HCT116 (cell line): ENCODE measurements at regions not wholly inside any gene's neighbourhood (a gene's known extent, or its start where the extent isn't known, plus 50 kb on each side); places are given as distances from the start of the nearest gene placed in this dataset.

Source experiments
- ATAC-seq: fragments of 200-7000 bp; cut with Tn5 transposase; 2 replicates; pipeline ENCODE4 v1.9.1; 2020; ENCODE audit warnings: mild to moderate bottlenecking, moderate library complexity
- BruUV-seq: library from RNA; stranded (reverse); fragments of 400-500 nt; replicated peaks from 2 replicates; lab custom pipeline; 2021; lab: Mats Ljungman, UMichigan
- CTCF ChIA-PET: fragments of 300-600 bp; sonication (Branson Sonifier 250); formaldehyde crosslinking; loops from one replicate; lab custom pipeline; 2021; ENCODE audit warnings: antibody characterized with exemption; lab: Charles Lee
- POLR2A ChIA-PET: fragments of 300-600, 350-600 bp; sonication (Branson Sonifier 250); formaldehyde crosslinking; loops from one replicate; lab custom pipeline; 2021; ENCODE audit warnings: antibody characterized with exemption; lab: Charles Lee
- RAD21 ChIA-PET, 2 experiments: fragments of 300-600 bp; sonication (Branson Sonifier 250); formaldehyde crosslinking; loops; one replicate each; lab custom pipeline; 2023; ENCODE audit warnings: low total read pairs in 2 of 2; ENCODE audit not compliant: uncharacterized antibody in 2 of 2, unreplicated experiment in 2 of 2, low non-redundant PET in 1 of 2; lab: Charles Lee
- DNase-seq: peaks from one replicate; pipeline ENCODE4 v3.0.0-alpha.2; 2010; ENCODE audit warnings: low read depth, low spot score
- H2AFZ ChIP-seq: fragments of 200-600 bp; shearing (Covaris generic), sonication (generic); 2 replicates; pipeline ENCODE4 v1.6.1; 2017; ENCODE audit warnings: low read depth, mixed run types, mixed read lengths, antibody characterized with exemption, low read length; ENCODE audit not compliant: poor library complexity, severe bottlenecking
- H3K27ac ChIP-seq: 2 replicates; pipeline ENCODE4 v1.5.1; 2012; ENCODE audit warnings: low read depth, low read length
- H3K27me3 ChIP-seq: fragments of 200-600 bp; sonication (generic); 2 replicates; pipeline ENCODE4 v1.6.1; 2016; ENCODE audit warnings: mixed run types, low read length, mixed read lengths; ENCODE audit not compliant: insufficient read depth
- H3K36me3 ChIP-seq, 2 experiments: fragments of 200-500 bp in 1 of 2; fragments of 200-600 bp in 1 of 2; sonication (Bioruptor generic) in 1 of 2; sonication (generic) in 1 of 2; 2 replicates each; pipeline versions ENCODE4 v1.5.1 to v1.6.1; 2014 to 2016; ENCODE audit warnings: low read length in 2 of 2, inconsistent platforms in 1 of 2, mixed read lengths in 1 of 2, mixed run types in 1 of 2; ENCODE audit not compliant: insufficient read depth in 2 of 2, control insufficient read depth in 1 of 2
- H3K4me1 ChIP-seq, 2 experiments: fragments of 200-600 bp in 1 of 2; sonication (generic) in 1 of 2; 2 replicates each; pipeline versions ENCODE4 v1.5.1 to v1.6.1; 2012 to 2017; ENCODE audit warnings: low read length in 2 of 2, inconsistent platforms in 1 of 2, mild to moderate bottlenecking in 1 of 2, mixed read lengths in 1 of 2, mixed run types in 1 of 2, moderate library complexity in 1 of 2; ENCODE audit not compliant: insufficient read depth in 2 of 2, control insufficient read depth in 1 of 2
- H3K4me2 ChIP-seq: fragments of 200-600 bp; sonication (generic); 2 replicates; pipeline ENCODE4 v1.6.1; 2017; ENCODE audit warnings: mixed run types, low read length, mixed read lengths
- H3K4me3 ChIP-seq, 2 experiments: fragments of 200-600 bp in 1 of 2; sonication (generic) in 1 of 2; replicated peaks in 1 of 2; 2 replicates each; pipeline ENCODE4 v1.5.1; 2011 to 2016; ENCODE audit warnings: low read length in 2 of 2, control low read depth in 1 of 2, low read depth in 1 of 2, mild to moderate bottlenecking in 1 of 2, mixed read lengths in 1 of 2, mixed run types in 1 of 2
- H3K79me2 ChIP-seq: fragments of 200-600 bp; sonication (generic); 2 replicates; pipeline ENCODE4 v1.6.1; 2017; ENCODE audit warnings: mild to moderate bottlenecking, mixed run types, low read length, moderate library complexity, mixed read lengths; ENCODE audit not compliant: insufficient read depth
- H3K9ac ChIP-seq: fragments of 200-600 bp; sonication (generic); 2 replicates; pipeline ENCODE4 v1.6.1; 2016; ENCODE audit warnings: low read length, mixed read lengths
- H3K9me2 ChIP-seq: fragments of 200-600 bp; sonication (generic), shearing (Covaris generic); 2 replicates; pipeline ENCODE4 v1.6.1; 2017; ENCODE audit warnings: mixed run types, mild to moderate bottlenecking, moderate library complexity; ENCODE audit not compliant: insufficient read depth
- H3K9me3 ChIP-seq, 2 experiments: fragments of 200-500 bp in 1 of 2; fragments of 200-600 bp in 1 of 2; sonication (Bioruptor generic) in 1 of 2; sonication (generic) in 1 of 2; 2 replicates each; pipeline ENCODE4 v1.6.1; 2014 to 2017; ENCODE audit warnings: low read length in 2 of 2, mixed read lengths in 2 of 2, inconsistent platforms in 1 of 2, low read depth in 1 of 2, mild to moderate bottlenecking in 1 of 2, mixed run types in 1 of 2, moderate library complexity in 1 of 2; ENCODE audit not compliant: control insufficient read depth in 1 of 2, insufficient read depth in 1 of 2
- H4K20me1 ChIP-seq: fragments of 200-600 bp; sonication (generic), shearing (Covaris generic); 2 replicates; pipeline ENCODE4 v1.6.1; 2017; ENCODE audit warnings: mixed run types, mild to moderate bottlenecking, moderate library complexity; ENCODE audit not compliant: insufficient read depth
- ATF3 ChIP-seq: IDR thresholded peaks from 2 replicates; pipeline ENCODE4 v1.6.1; 2012
- CBX3 ChIP-seq: IDR thresholded peaks from 2 replicates; pipeline ENCODE4 v1.6.1; 2012; ENCODE audit warnings: low read depth
- CEBPB ChIP-seq: IDR thresholded peaks from 2 replicates; pipeline ENCODE4 v1.6.1; 2012; ENCODE audit warnings: low read depth
- EZH2phosphoT487 ChIP-seq: fragments of 200-600 bp; IDR thresholded peaks from 2 replicates; pipeline ENCODE4 v1.6.1; 2018; ENCODE audit warnings: antibody characterized with exemption, borderline replicate concordance
- FOSL1 ChIP-seq: IDR thresholded peaks from 2 replicates; pipeline ENCODE4 v1.6.1; 2012; ENCODE audit warnings: low read depth
- REST ChIP-seq: IDR thresholded peaks from 2 replicates; pipeline ENCODE4 v1.6.1; 2012; ENCODE audit warnings: low read depth
- SP1 ChIP-seq: IDR thresholded peaks from 2 replicates; pipeline ENCODE4 v1.6.1; 2012; ENCODE audit warnings: low read depth
- SRF ChIP-seq: IDR thresholded peaks from 2 replicates; pipeline ENCODE4 v1.6.1; 2012; ENCODE audit warnings: low read depth
- YY1 ChIP-seq: IDR thresholded peaks from 2 replicates; pipeline ENCODE4 v1.6.1; 2011; ENCODE audit warnings: low read length, low read depth, moderate library complexity, mild to moderate bottlenecking; ENCODE audit not compliant: insufficient replicate concordance; ENCODE audit errors: extremely low read depth
- intact Hi-C: fragments of 100-400 bp; cut with micrococcal nuclease; formaldehyde crosslinking; loops from 2 replicates; pipeline ENCODE4 v1.10.0; 2022

GRCh38 chr11:97309291-97309690 lies 919.5 kb downstream of the JRKL start:
- H3K27ac ChIP-seq, result no peak overlapping the region
- no peak overlapping the region for H3K4me2 ChIP-seq
- no peak for TF ChIP-seq FOSL1
- no peak for TF ChIP-seq CEBPB
- TF ChIP-seq EZH2phosphoT487, result no peak
- TF ChIP-seq SP1, result no peak
- ChIA-PET POLR2A (no interaction called here), RAD21 (no interaction called here), CTCF (no interaction called here)
- intact Hi-C loops, result no loop called here
- H3K9me3 ChIP-seq, result peaks cover 3 to 9% of the 10 kb centered on the region in 2 experiments; a peak in 2 of 4 replicates
- H3K9ac ChIP-seq, result no peak overlapping the region
- H3K4me1 ChIP-seq, result no peaks in the 10 kb centered on the region
- no peaks in the 10 kb centered on the region for H3K79me2 ChIP-seq
- ATAC-seq (no peak), DNase-seq (no peak)
- no peaks in the 10 kb centered on the region for H3K36me3 ChIP-seq
- no peak overlapping the region for H2AFZ ChIP-seq
- no TSS peak for BruUV-seq
- no peaks in the 10 kb centered on the region for H3K9me2 ChIP-seq
- no peaks in the 10 kb centered on the region for H4K20me1 ChIP-seq
- H3K27me3 ChIP-seq, result no peaks in the 10 kb centered on the region
- H3K4me3 ChIP-seq, result no peak overlapping the region

GRCh38 chr11:97325693-97326092 lies 935.9 kb downstream of the JRKL start:
- Histone ChIP-seq H3K4me3 (no peak overlapping the region), H3K36me3 (no peaks in the 10 kb centered on the region), H3K27ac (no peak overlapping the region), H3K9ac (no peak overlapping the region), H3K9me3 (peaks cover 0 to 22% of the 10 kb centered on the region in 2 experiments; a peak in 2 of 4 replicates), H4K20me1 (no peaks in the 10 kb centered on the region), H2AFZ (no peak overlapping the region)
- ChIA-PET CTCF (no interaction called here), POLR2A (no interaction called here)
- no peak for ATAC-seq
- intact Hi-C loops, result no loop called here
- TF ChIP-seq FOSL1 (no peak), SRF (no peak), CBX3 (no peak), YY1 (no peak), ATF3 (no peak), REST (no peak)
- TF ChIP-seq, all 23 proteins: peak for 0
- no peak for DNase-seq
- RAD21 ChIA-PET, result no interaction called here
- Histone ChIP-seq H3K79me2 (no peaks in the 10 kb centered on the region), H3K27me3 (no peaks in the 10 kb centered on the region), H3K4me1 (no peaks in the 10 kb centered on the region), H3K9me2 (no peaks in the 10 kb centered on the region), H3K4me2 (no peak overlapping the region)
- BruUV-seq, result no TSS peak
